ENCODE measurements at regions not wholly inside any gene's neighbourhood (a gene's known extent, or its start where the extent isn't known, plus 50 kb on each side); places are given as distances from the start of the nearest gene placed in this dataset.
"Not testable (repeated sequence)": the region's sequence is repeated elsewhere in the genome, so short reads cannot be mapped to it uniquely, and the experiment has no call there.

DNA sequence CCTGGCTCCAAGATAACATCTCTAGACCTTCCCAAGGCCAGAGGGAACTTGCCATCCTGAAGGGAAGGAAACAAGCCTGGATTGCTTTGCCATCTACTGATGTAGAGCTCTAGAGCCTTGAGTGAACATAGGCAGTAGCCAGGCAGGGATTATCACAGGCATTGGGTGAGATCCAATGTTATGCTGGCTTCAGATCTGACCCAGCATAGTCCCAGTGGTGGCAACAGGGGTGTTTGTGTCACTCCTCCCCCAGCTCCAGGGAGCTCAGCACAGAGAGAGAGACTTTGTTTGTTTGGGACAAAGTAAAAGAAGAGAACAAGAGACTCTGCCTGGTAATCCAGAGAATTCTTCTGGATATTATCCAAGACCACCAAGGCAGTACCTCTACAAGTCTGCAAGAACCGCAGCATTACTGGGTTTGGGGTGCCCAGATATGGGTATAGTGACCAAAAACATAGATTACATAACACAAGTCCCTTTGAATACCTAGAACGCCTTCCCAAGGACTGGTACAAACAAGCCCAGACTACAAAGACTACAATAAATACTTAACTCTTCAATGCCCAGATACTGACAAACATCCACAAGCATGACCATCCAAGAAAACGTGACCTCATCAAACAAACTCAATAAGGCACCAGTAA is 137.6 kb upstream of the DAPK1 start:
- intact Hi-C loops (cut with DNase I) = no loop called here
- no peak for DNase-seq

DNA sequence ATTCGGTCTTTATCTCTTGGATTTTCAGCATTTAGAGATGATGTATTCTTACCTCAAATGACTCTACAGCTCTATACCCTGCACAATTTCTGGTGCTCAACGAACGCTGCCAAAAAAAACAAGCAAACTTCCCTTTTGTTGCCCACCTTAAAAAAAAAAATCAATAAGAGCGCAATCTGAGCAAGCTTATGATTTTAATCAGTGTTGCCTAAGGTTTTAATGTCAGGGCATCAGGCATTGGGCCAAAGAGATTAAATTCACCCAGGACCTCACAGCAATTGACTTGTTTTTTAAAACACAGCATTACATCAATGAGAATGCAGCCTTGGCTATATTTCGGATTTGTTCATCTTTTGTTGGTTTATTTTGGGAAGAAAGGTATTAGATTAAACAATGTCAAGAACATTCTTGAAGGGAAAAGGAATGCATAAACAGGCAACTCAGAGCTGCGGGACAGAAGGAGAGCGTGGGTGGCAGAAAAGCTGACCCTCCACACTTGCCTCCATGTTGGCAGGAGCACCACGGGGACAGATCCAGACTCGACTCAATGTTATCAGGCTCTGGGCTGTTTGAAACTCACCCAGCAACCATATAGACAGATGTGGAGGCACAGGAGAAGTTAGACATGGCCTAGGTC is 127.5 kb upstream of the DAPK1 start:
- intact Hi-C loops (cut with DNase I) = no loop called here
- DNase-seq = no peak

DNA sequence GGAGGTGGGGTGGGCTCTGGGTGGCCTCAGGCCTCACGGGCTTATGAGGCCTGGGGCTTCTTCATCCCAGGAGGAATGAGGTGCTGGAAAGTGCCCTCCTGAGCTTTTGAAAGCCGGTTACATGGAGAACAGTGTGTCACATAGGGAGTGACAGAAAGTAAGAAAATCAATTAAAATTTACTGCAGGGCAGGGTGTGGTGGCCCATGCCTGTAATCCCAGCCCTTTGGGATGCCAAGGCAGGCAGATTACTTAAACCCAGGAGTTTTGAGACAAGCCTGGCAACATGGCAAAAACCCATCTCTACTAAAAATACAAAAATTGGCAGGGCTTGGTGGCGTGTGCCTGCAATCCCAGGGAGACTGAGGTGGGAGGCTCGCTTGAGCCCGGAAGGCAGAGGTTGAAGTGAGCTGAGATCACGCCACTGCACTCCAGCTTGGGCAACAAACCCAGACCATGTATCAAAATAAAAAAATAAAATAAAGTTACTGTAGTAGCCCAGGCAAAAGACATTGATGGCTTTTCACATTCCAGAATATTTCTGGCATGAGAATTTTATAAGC is 125.8 kb upstream of the DAPK1 start:
- intact Hi-C loops (cut with DNase I) = no loop called here
- no peak for DNase-seq

- intact Hi-C loops (cut with DNase I) = no loop called here
- no peak for DNase-seq
Observed at GRCh38 chr9:87372356-87372851, 125.3 kb upstream of the DAPK1 start.

- intact Hi-C loops (cut with DNase I) = not testable (repeated sequence)
- peak in 13 of 42 donors; percentile 3 to 47 (median 23) for DNase-seq
Observed at GRCh38 chr9:87374023-87374919, 123.4 kb upstream of the DAPK1 start.

GRCh38 chr9:87375397-87376073 is 122.1 kb upstream of the DAPK1 start:
- intact Hi-C loops (cut with DNase I) = no loop called here
- no peak for DNase-seq

DNA sequence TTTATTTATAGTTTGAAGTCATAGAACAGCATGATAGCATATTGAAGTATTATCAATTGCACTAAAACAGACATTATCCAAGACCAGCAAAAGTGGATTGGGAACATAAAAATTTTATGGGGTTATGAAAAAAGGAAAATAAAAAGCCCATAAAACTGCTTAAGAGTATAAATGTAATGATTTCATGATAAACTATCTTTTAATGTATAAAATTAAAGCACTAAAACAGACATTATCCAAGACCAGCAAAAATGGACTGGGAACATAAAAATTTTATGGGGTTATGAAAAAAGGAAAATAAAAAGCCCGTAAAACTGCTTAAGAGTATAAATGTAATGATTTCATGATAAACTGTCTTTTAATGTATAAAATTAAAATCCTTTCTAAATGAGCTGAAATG is 119.0 kb upstream of the DAPK1 start:
- DNase-seq = no peak
- intact Hi-C loops (cut with DNase I) = no loop called here

- no peak for DNase-seq
- intact Hi-C loops (cut with DNase I) = no loop called here
Observed at GRCh38 chr9:87379300-87379699, 118.4 kb upstream of the DAPK1 start.

DNA sequence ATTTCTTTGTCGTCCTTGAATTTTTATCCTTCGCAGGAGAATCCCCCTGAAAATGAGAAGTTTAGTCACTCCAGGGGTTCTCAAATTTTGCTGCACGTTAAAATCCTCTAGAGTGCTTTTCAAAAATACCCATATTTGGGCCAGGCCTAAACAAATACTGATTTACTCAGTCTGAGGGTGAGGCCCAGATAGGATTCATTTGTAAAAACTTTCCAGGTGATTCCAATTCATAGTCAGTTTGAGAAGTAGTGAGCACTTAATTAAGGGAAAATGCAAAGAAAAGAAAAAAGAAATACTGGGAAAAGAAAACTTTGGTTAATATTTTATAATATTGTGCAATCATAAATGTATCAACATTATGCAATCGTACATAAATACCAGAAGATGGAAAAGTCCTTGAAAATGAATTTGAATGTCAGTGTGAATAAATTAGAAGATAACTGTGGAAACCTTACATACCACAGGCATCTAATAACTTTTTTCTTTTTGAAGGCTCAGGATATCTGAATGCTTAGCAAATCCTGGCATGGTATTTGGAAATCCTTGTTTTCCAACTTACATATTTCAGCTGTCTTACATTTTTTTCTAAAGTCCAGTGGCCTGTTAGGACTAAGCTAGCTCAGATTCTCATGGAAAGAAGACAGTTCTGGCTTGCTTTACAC is 116.5 kb upstream of the DAPK1 start:
- DNase-seq = no peak
- intact Hi-C loops (cut with DNase I) = no loop called here

DNA sequence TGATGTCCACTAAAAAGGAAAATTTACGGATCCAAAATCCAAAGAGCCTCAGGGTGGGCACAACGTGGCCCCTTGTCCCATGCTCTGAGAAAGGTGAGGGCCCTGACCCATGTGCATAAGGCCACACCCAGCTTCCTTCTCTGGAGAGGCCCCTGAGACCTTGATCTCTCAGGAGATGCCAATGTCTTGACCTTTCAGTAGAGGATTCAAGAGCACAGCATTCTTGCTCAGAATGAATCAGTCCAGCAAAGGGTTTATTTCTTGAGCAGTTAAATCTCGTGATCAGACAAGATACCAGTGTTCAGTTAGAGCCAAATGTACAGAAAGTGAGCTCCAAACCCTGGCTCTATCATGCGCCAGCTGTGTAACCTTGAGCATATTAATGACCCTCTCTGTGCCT is 115.9 kb upstream of the DAPK1 start:
- intact Hi-C loops (cut with DNase I) = no loop called here
- DNase-seq = no peak

DNA sequence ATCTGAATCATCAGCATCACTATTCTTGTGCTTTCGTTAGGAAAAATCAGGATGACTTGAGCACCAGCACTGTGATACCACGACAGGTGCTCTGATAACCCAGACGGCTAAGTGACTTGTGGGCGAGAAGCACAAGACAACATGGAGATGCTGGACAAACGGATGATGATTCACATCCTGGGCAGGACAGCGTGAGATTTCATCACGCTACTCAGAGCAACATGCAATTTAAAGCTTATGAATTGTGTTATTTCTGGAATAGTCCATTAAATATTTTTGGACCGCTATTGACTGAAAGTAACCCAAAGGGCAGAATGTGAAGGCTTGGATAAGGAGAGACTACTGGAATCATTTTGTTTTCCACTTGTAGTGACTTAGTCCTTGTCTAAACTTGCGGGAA is 114.8 kb upstream of the DAPK1 start:
- intact Hi-C loops (cut with DNase I) = no loop called here
- DNase-seq = no peak

DNA sequence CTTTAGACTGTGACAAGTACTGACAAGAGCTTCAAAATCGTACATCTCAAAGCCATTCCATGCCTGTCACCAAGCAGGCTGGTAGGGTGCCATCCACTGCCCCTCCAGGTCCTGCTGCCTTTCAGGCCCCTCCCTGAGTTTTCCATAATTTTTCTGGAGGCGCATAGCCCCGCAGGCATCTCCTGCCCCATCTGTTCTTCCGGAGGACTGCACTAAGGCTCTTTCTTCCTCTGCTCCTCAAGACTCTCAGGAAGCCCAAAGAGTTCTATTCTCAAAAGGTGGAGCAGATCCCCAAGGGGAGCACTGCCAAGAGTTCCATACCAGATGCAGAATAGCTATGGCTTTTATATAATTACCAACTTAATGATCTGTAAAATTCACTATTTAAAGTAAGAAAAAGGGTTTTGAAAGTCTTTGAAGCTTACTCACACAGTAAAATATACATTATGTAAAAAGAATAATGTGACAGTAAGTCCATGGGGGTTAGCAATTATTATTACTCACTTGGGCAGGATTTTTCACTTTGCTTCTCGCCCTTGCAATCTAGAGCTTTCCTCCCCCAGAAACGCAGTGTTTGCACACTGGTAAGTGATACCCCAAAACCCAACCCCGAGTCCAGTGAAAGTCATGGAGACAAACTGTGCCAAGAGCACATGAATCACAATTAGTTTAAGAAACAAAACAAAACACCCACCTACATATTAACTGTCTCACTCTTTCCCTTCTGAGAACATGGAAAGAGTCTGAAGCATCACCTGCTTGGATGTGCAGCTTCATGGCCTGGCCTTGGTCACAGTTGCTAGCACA is 114.1 kb upstream of the DAPK1 start:
- no peak for DNase-seq
- intact Hi-C loops (cut with DNase I) = no loop called here

DNA sequence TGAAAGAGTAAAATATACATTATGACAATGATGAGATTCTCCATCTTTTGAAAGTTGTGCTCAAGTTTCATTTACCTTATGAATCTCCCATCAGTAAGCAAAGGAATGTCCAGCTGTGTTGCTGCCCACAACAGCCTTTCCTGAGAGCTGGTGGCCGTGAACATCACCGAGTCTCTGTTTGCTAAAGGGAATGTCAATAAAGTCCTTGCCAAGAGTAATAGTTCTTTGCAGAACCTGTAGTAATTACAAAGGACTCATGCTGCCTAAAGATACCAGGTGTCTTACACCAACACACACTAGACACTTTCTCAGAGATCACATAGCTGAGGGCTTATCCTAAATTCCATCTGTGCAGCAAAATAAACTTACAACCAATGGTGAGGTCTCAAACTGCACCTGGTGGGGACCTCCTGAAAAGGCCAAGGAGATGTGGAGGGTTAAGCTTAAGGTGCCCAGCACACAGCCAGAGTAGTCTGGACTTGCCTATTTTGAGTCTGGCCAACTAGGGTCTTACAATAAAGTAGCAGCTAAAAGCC is 111.1 kb upstream of the DAPK1 start:
- intact Hi-C loops (cut with DNase I) = no loop called here
- no peak for DNase-seq

- DNase-seq = no peak
- intact Hi-C loops (cut with DNase I) = no loop called here
Observed at GRCh38 chr9:87387351-87388011, 110.2 kb upstream of the DAPK1 start.

- DNase-seq; intact Hi-C loops (cut with DNase I): not testable (repeated sequence)
Observed at GRCh38 chr9:87388708-87389107, 109.0 kb upstream of the DAPK1 start.

GRCh38 chr9:87389936-87390335 is 107.7 kb upstream of the DAPK1 start:
- no peak for DNase-seq
- intact Hi-C loops (cut with DNase I) = no loop called here

GRCh38 chr9:87390361-87390760 is 107.3 kb upstream of the DAPK1 start:
- no peak for DNase-seq
- intact Hi-C loops (cut with DNase I) = no loop called here
